RWPE2 (cell line): ENCODE measurements at regions not wholly inside any gene's neighbourhood (a gene's known extent, or its start where the extent isn't known, plus 50 kb on each side); places are given as distances from the start of the nearest gene placed in this dataset.

Experiments used
- ATAC-seq: fragments of 200-7000 bp; cut with Tn5 transposase; 3 replicates; pipeline ENCODE4 v1.9.1; 2021; ENCODE audit warnings: low read depth
- DNase-seq: peaks from one replicate; pipeline ENCODE4 v3.0.0-alpha.2; 2020; ENCODE audit warnings: low spot score
- H3K27ac ChIP-seq: fragments of 450-650 bp; 2 replicates; pipeline ENCODE4 v1.5.1; 2017; ENCODE audit warnings: mild to moderate bottlenecking; ENCODE audit not compliant: poor library complexity, severe bottlenecking
- H3K27me3 ChIP-seq: fragments of 250-450 bp; sonication (Bioruptor Pico); 2 replicates; pipeline ENCODE4 v1.5.1; 2021; ENCODE audit warnings: mild to moderate bottlenecking, moderate library complexity; ENCODE audit not compliant: insufficient read depth, poor library complexity, severe bottlenecking
- H3K36me3 ChIP-seq: fragments of 250-450 bp; sonication (Bioruptor Pico); 2 replicates; pipeline ENCODE4 v1.5.1; 2020; ENCODE audit warnings: low read depth, mild to moderate bottlenecking, moderate library complexity
- H3K4me1 ChIP-seq: fragments of 250-450 bp; sonication (Bioruptor Pico); 2 replicates; pipeline ENCODE4 v1.5.1; 2021; ENCODE audit warnings: mild to moderate bottlenecking, moderate library complexity; ENCODE audit not compliant: insufficient read depth, poor library complexity, severe bottlenecking
- H3K4me3 ChIP-seq: fragments of 250-450 bp; sonication (Bioruptor Pico); 2 replicates; pipeline ENCODE4 v1.5.1; 2021; ENCODE audit warnings: mild to moderate bottlenecking, moderate library complexity; ENCODE audit not compliant: severe bottlenecking
- H3K9me3 ChIP-seq: fragments of 250-450 bp; sonication (Bioruptor Pico); 2 replicates; pipeline ENCODE4 v1.5.1; 2021; ENCODE audit warnings: mild to moderate bottlenecking, moderate library complexity; ENCODE audit not compliant: severe bottlenecking
- TF ChIP-seq, protein P1 (sequence below): fragments of 450-650 bp; IDR thresholded peaks from one replicate; pipeline ENCODE4 v1.5.1; 2017; ENCODE audit warnings: mild to moderate bottlenecking, moderate library complexity; ENCODE audit not compliant: poor library complexity, severe bottlenecking

DNA sequence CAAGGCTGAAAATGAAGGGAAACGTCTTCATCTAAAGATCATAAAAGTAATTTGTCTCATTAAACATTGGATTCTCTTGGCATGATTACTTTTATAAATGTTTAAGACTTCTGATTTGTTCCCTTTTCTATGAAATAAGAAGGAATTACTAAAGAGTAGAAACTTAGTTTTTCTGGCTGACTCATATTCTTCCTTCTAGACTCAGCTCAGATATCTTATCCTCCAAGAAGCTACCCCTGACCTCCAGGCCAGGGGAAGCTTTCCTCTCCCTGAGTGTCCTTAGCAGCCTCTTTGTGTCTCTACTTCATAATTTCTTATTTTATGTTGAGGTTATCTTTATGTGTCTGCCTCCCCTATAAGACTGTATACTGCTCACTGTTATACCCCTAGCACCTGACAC lies 291.9 kb upstream of the STT3B start:
- no peak overlapping the region for H3K4me3 ChIP-seq
- no peaks in the 10 kb centered on the region for H3K27me3 ChIP-seq
- TF ChIP-seq, protein P1, sequence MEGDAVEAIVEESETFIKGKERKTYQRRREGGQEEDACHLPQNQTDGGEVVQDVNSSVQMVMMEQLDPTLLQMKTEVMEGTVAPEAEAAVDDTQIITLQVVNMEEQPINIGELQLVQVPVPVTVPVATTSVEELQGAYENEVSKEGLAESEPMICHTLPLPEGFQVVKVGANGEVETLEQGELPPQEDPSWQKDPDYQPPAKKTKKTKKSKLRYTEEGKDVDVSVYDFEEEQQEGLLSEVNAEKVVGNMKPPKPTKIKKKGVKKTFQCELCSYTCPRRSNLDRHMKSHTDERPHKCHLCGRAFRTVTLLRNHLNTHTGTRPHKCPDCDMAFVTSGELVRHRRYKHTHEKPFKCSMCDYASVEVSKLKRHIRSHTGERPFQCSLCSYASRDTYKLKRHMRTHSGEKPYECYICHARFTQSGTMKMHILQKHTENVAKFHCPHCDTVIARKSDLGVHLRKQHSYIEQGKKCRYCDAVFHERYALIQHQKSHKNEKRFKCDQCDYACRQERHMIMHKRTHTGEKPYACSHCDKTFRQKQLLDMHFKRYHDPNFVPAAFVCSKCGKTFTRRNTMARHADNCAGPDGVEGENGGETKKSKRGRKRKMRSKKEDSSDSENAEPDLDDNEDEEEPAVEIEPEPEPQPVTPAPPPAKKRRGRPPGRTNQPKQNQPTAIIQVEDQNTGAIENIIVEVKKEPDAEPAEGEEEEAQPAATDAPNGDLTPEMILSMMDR, result no peak
- H3K27ac ChIP-seq, result no peak overlapping the region
- no peaks in the 10 kb centered on the region; the same call in 1 of the 2 replicates for H3K36me3 ChIP-seq
- no peak for ATAC-seq
- H3K9me3 ChIP-seq, result no peaks in the 10 kb centered on the region
- DNase-seq, result no peak
- H3K4me1 ChIP-seq, result no peaks in the 10 kb centered on the region

GRCh38 chr3:31241533-31241932 lies 291.2 kb upstream of the STT3B start:
- TF ChIP-seq, protein P1, result no peak
- H3K4me3 ChIP-seq, result no peak overlapping the region
- H3K27ac ChIP-seq, result no peak overlapping the region
- no peaks in the 10 kb centered on the region for H3K9me3 ChIP-seq
- no peaks in the 10 kb centered on the region; the same call in 1 of the 2 replicates for H3K36me3 ChIP-seq
- H3K4me1 ChIP-seq, result no peaks in the 10 kb centered on the region
- ATAC-seq (no peak), DNase-seq (no peak)
- no peaks in the 10 kb centered on the region for H3K27me3 ChIP-seq

- no peak for ATAC-seq
- no peak for DNase-seq
- Histone ChIP-seq H3K27me3 (no peaks in the 10 kb centered on the region), H3K9me3 (no peaks in the 10 kb centered on the region), H3K4me3 (no peak overlapping the region), H3K4me1 (no peaks in the 10 kb centered on the region), H3K27ac (no peak overlapping the region), H3K36me3 (no peaks in the 10 kb centered on the region; the same call in 1 of the 2 replicates)
- TF ChIP-seq, protein P1, result no peak
Measured at GRCh38 chr3:31242026-31242960, 290.4 kb upstream of the STT3B start.

- Histone ChIP-seq H3K4me3 (no peak overlapping the region), H3K4me1 (peaks cover 8% of the 10 kb centered on the region), H3K9me3 (no peaks in the 10 kb centered on the region), H3K36me3 (no peaks in the 10 kb centered on the region; the same call in 1 of the 2 replicates), H3K27me3 (no peaks in the 10 kb centered on the region), H3K27ac (no peak overlapping the region)
- TF ChIP-seq, protein P1, result no peak
- no peak for ATAC-seq
- DNase-seq, result no peak
Measured at GRCh38 chr3:31244929-31245817, 287.6 kb upstream of the STT3B start.
